K562 (cell line): ENCODE measurements at regions not wholly inside any gene's neighbourhood (a gene's known extent, or its start where the extent isn't known, plus 50 kb on each side); places are given as distances from the start of the nearest gene placed in this dataset.

Experiments
- CTCF ChIP-seq, 3 experiments: IDR thresholded peaks in 2 of 3; conservative IDR thresholded peaks in 1 of 3; 2 replicates each; pipeline ENCODE4 v1.5.1; 2011 to 2012; ENCODE audit warnings: low read length in 3 of 3, mild to moderate bottlenecking in 3 of 3, control low read depth in 2 of 3, improper control_type of control experiment in 1 of 3, inconsistent platforms in 1 of 3, low read depth in 1 of 3, mixed read lengths in 1 of 3, moderate library complexity in 1 of 3; ENCODE audit not compliant: insufficient read depth in 2 of 3
- FOXP4 ChIP-seq: sonication (generic); formaldehyde crosslinking; IDR thresholded peaks from 2 replicates; pipeline ENCODE4 v1.8.0; 2022; ENCODE audit warnings: mild to moderate bottlenecking, missing genetic modification reagents, borderline replicate concordance
- MTA2 ChIP-seq: fragments of 450-650 bp; IDR thresholded peaks from 2 replicates; pipeline ENCODE4 v1.6.1; 2016; ENCODE audit warnings: low read depth
- POLR2AphosphoS2 ChIP-seq: IDR thresholded peaks from 2 replicates; pipeline ENCODE4 v1.6.1; 2012; ENCODE audit warnings: low read length, improper control_type of control experiment
- SIX5 ChIP-seq, 2 experiments: IDR thresholded peaks; 2 replicates each; pipeline ENCODE4 v1.6.1; 2011; ENCODE audit warnings: low read length in 2 of 2, borderline replicate concordance in 1 of 2, low read depth in 1 of 2, mild to moderate bottlenecking in 1 of 2, moderate library complexity in 1 of 2; ENCODE audit not compliant: insufficient read depth in 1 of 2
- SMARCC2 ChIP-seq: fragments of 450-650 bp; IDR thresholded peaks from 2 replicates; pipeline ENCODE4 v1.6.1; 2017; ENCODE audit warnings: antibody characterized with exemption, moderate library complexity, mild to moderate bottlenecking, low read depth
- ZBTB11 ChIP-seq, 3 experiments: fragments of 200-800 bp in 1 of 3; fragments of 250-450 bp in 1 of 3; fragments of 450-650 bp in 1 of 3; sonication (Bioruptor Pico) in 1 of 3; sonication (Bioruptor generic) in 1 of 3; formaldehyde crosslinking in 1 of 3; IDR thresholded peaks; 2 replicates each; pipeline versions ENCODE4 v1.6.1 to v1.8.0; 2016 to 2022; ENCODE audit warnings: mild to moderate bottlenecking in 2 of 3, missing genetic modification characterization in 2 of 3, missing compliant biosample characterization in 1 of 3, moderate library complexity in 1 of 3
- ZFP91 ChIP-seq: sonication (generic); formaldehyde crosslinking; IDR thresholded peaks from 2 replicates; pipeline ENCODE4 v1.8.0; 2022; ENCODE audit warnings: mild to moderate bottlenecking, missing genetic modification reagents
- ZNF121 ChIP-seq: sonication (generic); formaldehyde crosslinking; conservative IDR thresholded peaks from 2 replicates; pipeline ENCODE4 v1.8.0; 2022; ENCODE audit warnings: missing genetic modification reagents
- ZNF561 ChIP-seq: fragments of 450-650 bp; formaldehyde crosslinking; conservative IDR thresholded peaks from 2 replicates; pipeline ENCODE4 v1.4.0; 2020; ENCODE audit warnings: mild to moderate bottlenecking, moderate library complexity

GRCh38 chr6:90916968-90917367 lies 330.1 kb upstream of the MAP3K7 start:
- TF ChIP-seq ZNF121 (CRISPR knock-in tag), result no peak
- TF ChIP-seq ZFP91 (CRISPR knock-in tag), result no peak
- TF ChIP-seq ZNF561 (CRISPR knock-in tag), result no peak
- TF ChIP-seq ZBTB11 (CRISPR knock-in tag; IDR thresholded peaks at IDR 0.05), result no peak
- TF ChIP-seq SIX5 (IDR thresholded peaks at IDR 0.05; ENCODE audit: borderline replicate concordance in 1 of 2, insufficient read depth in 1 of 2, low read depth in 1 of 2, low read length in 2 of 2), result no peak
- TF ChIP-seq MTA2, result no peak
- no peak for TF ChIP-seq FOXP4 (CRISPR knock-in tag)
- no peak for TF ChIP-seq CTCF (IDR thresholded peaks at IDR 0.05 in 2 of 3, conservative IDR thresholded peaks at IDR 0.05 in 1 of 3; ENCODE audit: insufficient read depth in 2 of 3, low read depth in 1 of 3, low read length in 3 of 3)
- no peak for TF ChIP-seq POLR2AphosphoS2
- no peak for TF ChIP-seq SMARCC2
